ENCODE measurements at regions not wholly inside any gene's neighbourhood (a gene's known extent, or its start where the extent isn't known, plus 50 kb on each side); places are given as distances from the start of the nearest gene placed in this dataset.

- no peak for TF ChIP-seq POLR2A (IDR thresholded peaks at IDR 0.05; ENCODE audit: low read depth, low read length)
- no peak for TF ChIP-seq POLR2AphosphoS5 (IDR thresholded peaks at IDR 0.05; ENCODE audit: low read depth, low read length)
- no peak for TF ChIP-seq TAF1 (IDR thresholded peaks at IDR 0.05; ENCODE audit: low read depth, low read length)
- TF ChIP-seq PAX5 (IDR thresholded peaks at IDR 0.05; ENCODE audit: insufficient read depth, low read length, severe bottlenecking), result no peak
- no peak for TF ChIP-seq POU2F2 (IDR thresholded peaks at IDR 0.05; ENCODE audit: low read depth, low read length)
- TF ChIP-seq SPI1 (IDR thresholded peaks at IDR 0.05; ENCODE audit: low read depth, low read length), result no peak
Observed at GRCh38 chr6:97654674-97655073, 371.7 kb upstream of the MMS22L start.
